ENCODE measurements at regions not wholly inside any gene's neighbourhood (a gene's known extent, or its start where the extent isn't known, plus 50 kb on each side); places are given as distances from the start of the nearest gene placed in this dataset.

- TF ChIP-seq U2AF1 (optimal IDR thresholded peaks at IDR 0.05; ENCODE audit: low read depth, low read length) (no peak), SRF (IDR thresholded peaks at IDR 0.05; ENCODE audit: low read depth, low read length) (no peak), NR2F6 (IDR thresholded peaks at IDR 0.05) (no peak), NR2F6 (CRISPR knock-in tag; IDR thresholded peaks at IDR 0.05) (no peak), ADNP (CRISPR knock-in tag; IDR thresholded peaks at IDR 0.05) (no peak), CTCF (CRISPR knock-in tag; IDR thresholded peaks at IDR 0.05) (no peak), ZNF101 (CRISPR knock-in tag; IDR thresholded peaks at IDR 0.05; ENCODE audit: borderline replicate concordance, low read depth) (no peak), CC2D1A (CRISPR knock-in tag; IDR thresholded peaks at IDR 0.05) (no peak), ZNF670 (CRISPR knock-in tag; IDR thresholded peaks at IDR 0.05; ENCODE audit: borderline replicate concordance) (no peak), ZNF75D (CRISPR knock-in tag; IDR thresholded peaks at IDR 0.05; ENCODE audit: borderline replicate concordance) (no peak)
Measured at GRCh38 chr11:37718431-37718999, 1120.5 kb upstream of the RAG2 start.

Data from HepG2 (cell line).